ENCODE measurements at regions not wholly inside any gene's neighbourhood (a gene's known extent, or its start where the extent isn't known, plus 50 kb on each side); places are given as distances from the start of the nearest gene placed in this dataset.
A peak's percentile ranks its signal among the peaks of the same experiment; 100 is the strongest.

- ATAC-seq (replicated peaks; ENCODE audit: extremely low read depth, poor library complexity, severe bottlenecking) (no peak), DNase-seq (ENCODE audit: low spot score in 2 of 2) (no peak)
- Mint-ChIP-seq H3K4me1 (no peaks in the 10 kb centered on the region), H3K36me3 (ENCODE audit: insufficient read depth) (no peaks in the 10 kb centered on the region), H3K27me3 (peaks cover 22% of the 10 kb centered on the region), H3K4me3 (no peak overlapping the region), H3K27ac (ENCODE audit: low read depth) (no peak overlapping the region), H3K9me3 (no peaks in the 10 kb centered on the region)
These were observed 476.9 kb upstream of the PROK2 start for GRCh38 chr3:72261566-72262564.

GRCh38 chr3:72260588-72260910 lies 475.6 kb upstream of the PROK2 start:
- Mint-ChIP-seq H3K27ac (ENCODE audit: low read depth) (no peak overlapping the region), H3K36me3 (ENCODE audit: insufficient read depth) (no peaks in the 10 kb centered on the region), H3K9me3 (no peaks in the 10 kb centered on the region), H3K4me3 (no peak overlapping the region), H3K4me1 (no peaks in the 10 kb centered on the region), H3K27me3 (peaks cover 13% of the 10 kb centered on the region)
- DNase-seq (ENCODE audit: low spot score in 2 of 2) (no peak), ATAC-seq (replicated peaks; ENCODE audit: extremely low read depth, poor library complexity, severe bottlenecking) (no peak)

- DNase-seq (ENCODE audit: low spot score in 2 of 2) = no peak
- Mint-ChIP-seq H3K9me3 (no peaks in the 10 kb centered on the region), H3K36me3 (ENCODE audit: insufficient read depth) (no peaks in the 10 kb centered on the region), H3K4me3 (no peak overlapping the region), H3K27ac (ENCODE audit: low read depth) (no peak overlapping the region), H3K4me1 (no peaks in the 10 kb centered on the region), H3K27me3 (peaks cover 13% of the 10 kb centered on the region)
- ATAC-seq (replicated peaks; ENCODE audit: extremely low read depth, poor library complexity, severe bottlenecking) = no peak
These were observed 475.0 kb upstream of the PROK2 start for GRCh38 chr3:72259755-72260587.

GRCh38 chr3:72258361-72259141 lies 473.6 kb upstream of the PROK2 start:
- DNase-seq (ENCODE audit: low spot score in 2 of 2) (no peak), ATAC-seq (replicated peaks; ENCODE audit: extremely low read depth, poor library complexity, severe bottlenecking) (no peak)
- Mint-ChIP-seq H3K36me3 (ENCODE audit: insufficient read depth) (no peaks in the 10 kb centered on the region), H3K9me3 (no peaks in the 10 kb centered on the region), H3K27me3 (peaks cover 13% of the 10 kb centered on the region), H3K4me3 (no peak overlapping the region), H3K4me1 (no peaks in the 10 kb centered on the region), H3K27ac (ENCODE audit: low read depth) (no peak overlapping the region)

GRCh38 chr3:72257738-72258137 lies 472.8 kb upstream of the PROK2 start:
- Mint-ChIP-seq H3K4me3 (no peak overlapping the region), H3K27ac (ENCODE audit: low read depth) (no peak overlapping the region), H3K4me1 (no peaks in the 10 kb centered on the region)

GRCh38 chr3:72257203-72257602 lies 472.3 kb upstream of the PROK2 start:
- Mint-ChIP-seq H3K36me3 (ENCODE audit: insufficient read depth) (no peaks in the 10 kb centered on the region), H3K9me3 (no peaks in the 10 kb centered on the region), H3K4me3 (no peak overlapping the region), H3K27me3 (peaks cover 13% of the 10 kb centered on the region), H3K27ac (ENCODE audit: low read depth) (no peak overlapping the region), H3K4me1 (no peaks in the 10 kb centered on the region)
- DNase-seq (ENCODE audit: low spot score in 2 of 2) (no peak), ATAC-seq (replicated peaks; ENCODE audit: extremely low read depth, poor library complexity, severe bottlenecking) (no peak)

More at GRCh38 chr3:72257738-72258137, 472.8 kb upstream of the PROK2 start:
- ATAC-seq (replicated peaks; ENCODE audit: extremely low read depth, poor library complexity, severe bottlenecking) (no peak), DNase-seq (ENCODE audit: low spot score in 2 of 2) (no peak)
- Mint-ChIP-seq H3K27me3 (peaks cover 13% of the 10 kb centered on the region), H3K36me3 (ENCODE audit: insufficient read depth) (no peaks in the 10 kb centered on the region), H3K9me3 (no peaks in the 10 kb centered on the region)

GRCh38 chr3:72256716-72257115 lies 471.8 kb upstream of the PROK2 start:
- no peaks in the 10 kb centered on the region for H3K9me3 Mint-ChIP-seq
- ATAC-seq (replicated peaks; ENCODE audit: extremely low read depth, poor library complexity, severe bottlenecking) (no peak), DNase-seq (ENCODE audit: low spot score in 2 of 2) (no peak)
- no peak overlapping the region for H3K27ac Mint-ChIP-seq (ENCODE audit: low read depth)
- H3K36me3 Mint-ChIP-seq (ENCODE audit: insufficient read depth) = no peaks in the 10 kb centered on the region
- H3K4me1 Mint-ChIP-seq = no peaks in the 10 kb centered on the region
- H3K4me3 Mint-ChIP-seq = no peak overlapping the region
- H3K27me3 Mint-ChIP-seq = peaks cover 13% of the 10 kb centered on the region

GRCh38 chr3:72255791-72256559 lies 471.0 kb upstream of the PROK2 start:
- no peak for DNase-seq (ENCODE audit: low spot score in 2 of 2)
- Mint-ChIP-seq H3K4me3 (no peak overlapping the region), H3K27me3 (peaks cover 12% of the 10 kb centered on the region), H3K27ac (ENCODE audit: low read depth) (no peak overlapping the region), H3K9me3 (no peaks in the 10 kb centered on the region), H3K4me1 (no peaks in the 10 kb centered on the region), H3K36me3 (ENCODE audit: insufficient read depth) (no peaks in the 10 kb centered on the region)
- ATAC-seq (replicated peaks; ENCODE audit: extremely low read depth, poor library complexity, severe bottlenecking) = peak; percentile 33

- DNase-seq (ENCODE audit: low spot score in 2 of 2) = no peak
- Mint-ChIP-seq H3K36me3 (ENCODE audit: insufficient read depth) (no peaks in the 10 kb centered on the region), H3K4me3 (no peak overlapping the region), H3K27ac (ENCODE audit: low read depth) (no peak overlapping the region), H3K4me1 (no peaks in the 10 kb centered on the region), H3K9me3 (no peaks in the 10 kb centered on the region), H3K27me3 (peaks cover 4% of the 10 kb centered on the region)
- no peak for ATAC-seq (replicated peaks; ENCODE audit: extremely low read depth, poor library complexity, severe bottlenecking)
These were observed 470.2 kb upstream of the PROK2 start for GRCh38 chr3:72255191-72255590.

GRCh38 chr3:72254483-72254882 lies 469.5 kb upstream of the PROK2 start:
- Mint-ChIP-seq H3K27ac (ENCODE audit: low read depth) (no peak overlapping the region), H3K4me3 (no peak overlapping the region), H3K27me3 (no peaks in the 10 kb centered on the region), H3K9me3 (no peaks in the 10 kb centered on the region), H3K4me1 (no peaks in the 10 kb centered on the region), H3K36me3 (ENCODE audit: insufficient read depth) (no peaks in the 10 kb centered on the region)
- DNase-seq (ENCODE audit: low spot score in 2 of 2) (no peak), ATAC-seq (replicated peaks; ENCODE audit: extremely low read depth, poor library complexity, severe bottlenecking) (no peak)

- DNase-seq (ENCODE audit: low spot score in 2 of 2) (no peak), ATAC-seq (replicated peaks; ENCODE audit: extremely low read depth, poor library complexity, severe bottlenecking) (no peak)
- no peaks in the 10 kb centered on the region for H3K9me3 Mint-ChIP-seq
- no peak overlapping the region for H3K27ac Mint-ChIP-seq (ENCODE audit: low read depth)
- H3K4me1 Mint-ChIP-seq = no peaks in the 10 kb centered on the region
- H3K36me3 Mint-ChIP-seq (ENCODE audit: insufficient read depth) = no peaks in the 10 kb centered on the region
- peaks cover 10% of the 10 kb centered on the region for H3K27me3 Mint-ChIP-seq
- no peak overlapping the region for H3K4me3 Mint-ChIP-seq
These were observed 465.8 kb upstream of the PROK2 start for GRCh38 chr3:72250725-72251124.

GRCh38 chr3:72248869-72249268 lies 463.9 kb upstream of the PROK2 start:
- Mint-ChIP-seq H3K4me3 (no peak overlapping the region), H3K36me3 (ENCODE audit: insufficient read depth) (no peaks in the 10 kb centered on the region), H3K27ac (ENCODE audit: low read depth) (no peak overlapping the region), H3K4me1 (no peaks in the 10 kb centered on the region), H3K9me3 (no peaks in the 10 kb centered on the region), H3K27me3 (peaks cover 10% of the 10 kb centered on the region)
- ATAC-seq (replicated peaks; ENCODE audit: extremely low read depth, poor library complexity, severe bottlenecking) (no peak), DNase-seq (ENCODE audit: low spot score in 2 of 2) (no peak)

Data from central memory CD8-positive, alpha-beta T cell (primary cell).